Body of pancreas (tissue), 4 donors: ENCODE measurements at regions not wholly inside any gene's neighbourhood (a gene's known extent, or its start where the extent isn't known, plus 50 kb on each side); places are given as distances from the start of the nearest gene placed in this dataset.

Source experiments
- POLR2A ChIP-seq, 3 donors: fragments of 450-650 bp; IDR thresholded peaks; one replicate each; pipeline ENCODE4 v1.6.1; 2016; ENCODE audit warnings: antibody characterized with exemption in 3 of 3, mild to moderate bottlenecking in 2 of 3
- TF ChIP-seq, protein P1 (sequence below), 7 experiments: fragments of 450-650 bp in 4 of 7; fragments of 200-600 bp in 3 of 7; sonication (generic) in 3 of 7; IDR thresholded peaks; one replicate each; pipeline ENCODE4 v1.5.1; 2016 to 2019; ENCODE audit warnings: antibody characterized with exemption in 7 of 7

DNA sequence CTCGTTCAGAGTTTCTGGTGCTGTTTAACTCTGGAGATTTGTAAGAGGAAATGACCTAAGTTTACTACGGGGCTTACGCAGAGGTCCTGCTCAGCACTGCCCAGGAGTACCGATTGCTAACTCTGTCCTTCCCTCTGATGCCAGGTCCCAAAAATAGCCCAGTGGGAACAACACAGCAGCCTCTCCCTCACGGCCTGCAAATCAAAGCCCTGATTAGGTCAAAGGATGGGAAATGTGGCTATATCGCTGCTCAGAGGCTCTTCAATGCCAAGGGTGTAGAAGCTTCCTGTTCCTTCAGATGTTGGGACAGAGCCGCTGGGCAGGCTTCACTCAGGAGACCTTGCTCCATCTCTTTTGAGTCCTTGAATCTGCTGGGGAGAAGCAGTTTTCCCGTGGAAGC lies 174.2 kb upstream of the KCNJ16 start:
- TF ChIP-seq, protein P1, sequence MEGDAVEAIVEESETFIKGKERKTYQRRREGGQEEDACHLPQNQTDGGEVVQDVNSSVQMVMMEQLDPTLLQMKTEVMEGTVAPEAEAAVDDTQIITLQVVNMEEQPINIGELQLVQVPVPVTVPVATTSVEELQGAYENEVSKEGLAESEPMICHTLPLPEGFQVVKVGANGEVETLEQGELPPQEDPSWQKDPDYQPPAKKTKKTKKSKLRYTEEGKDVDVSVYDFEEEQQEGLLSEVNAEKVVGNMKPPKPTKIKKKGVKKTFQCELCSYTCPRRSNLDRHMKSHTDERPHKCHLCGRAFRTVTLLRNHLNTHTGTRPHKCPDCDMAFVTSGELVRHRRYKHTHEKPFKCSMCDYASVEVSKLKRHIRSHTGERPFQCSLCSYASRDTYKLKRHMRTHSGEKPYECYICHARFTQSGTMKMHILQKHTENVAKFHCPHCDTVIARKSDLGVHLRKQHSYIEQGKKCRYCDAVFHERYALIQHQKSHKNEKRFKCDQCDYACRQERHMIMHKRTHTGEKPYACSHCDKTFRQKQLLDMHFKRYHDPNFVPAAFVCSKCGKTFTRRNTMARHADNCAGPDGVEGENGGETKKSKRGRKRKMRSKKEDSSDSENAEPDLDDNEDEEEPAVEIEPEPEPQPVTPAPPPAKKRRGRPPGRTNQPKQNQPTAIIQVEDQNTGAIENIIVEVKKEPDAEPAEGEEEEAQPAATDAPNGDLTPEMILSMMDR (IDR thresholded peaks at IDR 0.05) = no peak
- TF ChIP-seq POLR2A (IDR thresholded peaks at IDR 0.05) = no peak
